GM12878 (cell line): ENCODE measurements at regions not wholly inside any gene's neighbourhood (a gene's known extent, or its start where the extent isn't known, plus 50 kb on each side); places are given as distances from the start of the nearest gene placed in this dataset.
A peak's percentile ranks its signal among the peaks of the same experiment; 100 is the strongest.

Experiments used
- ATAC-seq: fragments of 200-7000 bp; cut with Tn5 transposase; 3 replicates; pipeline ENCODE4 v1.9.1; 2020; ENCODE audit warnings: mild to moderate bottlenecking, moderate library complexity
- BruUV-seq: library from RNA; stranded (reverse); fragments of 400-500 nt; replicated peaks from 2 replicates; lab custom pipeline; 2021; lab: Mats Ljungman, UMichigan
- CTCF ChIA-PET: fragments of 300-600 bp; sonication (Branson Sonifier 250); formaldehyde crosslinking; extraction: SDS; loops from one replicate; lab custom pipeline; 2021; ENCODE audit warnings: inconsistent platforms; lab: Yijun Ruan, JAX
- POLR2A ChIA-PET: fragments of 350-600 bp; formaldehyde crosslinking; extraction: SDS; loops from one replicate; lab custom pipeline; 2021; ENCODE audit warnings: inconsistent platforms; lab: Charles Lee
- RAD21 ChIA-PET: fragments of 300-600 bp; sonication (Branson Sonifier 250); formaldehyde crosslinking; loops from one replicate; lab custom pipeline; 2023; ENCODE audit warnings: antibody characterized with exemption; ENCODE audit not compliant: unreplicated experiment; lab: Charles Lee
- SMC1A ChIA-PET: fragments of 300-600 bp; sonication (Branson Sonifier 250); formaldehyde crosslinking; loops from one replicate; lab custom pipeline; 2023; ENCODE audit not compliant: unreplicated experiment, uncharacterized antibody; lab: Charles Lee
- DNase-seq: peaks from one replicate; pipeline ENCODE4 v3.0.0-alpha.2; 2011; ENCODE audit warnings: low read depth, low spot score
- FAIRE-seq: peaks from 3 replicates; lab custom pipeline; 2011; peaks lifted over from hg19 to GRCh38; lab: Jason Lieb, UNC
- H2AFZ ChIP-seq: 2 replicates; pipeline ENCODE4 v1.6.0; 2011; ENCODE audit warnings: low read depth, low read length, control low read depth; ENCODE audit not compliant: control insufficient read depth
- H3K27ac ChIP-seq: 2 replicates; pipeline ENCODE4 v1.5.1; 2011; ENCODE audit warnings: control low read depth; ENCODE audit not compliant: control insufficient read depth, insufficient read depth
- H3K27me3 ChIP-seq, 2 experiments: replicated peaks in 1 of 2; 2 replicates each; pipeline versions ENCODE4 v1.6.0 to v1.6.1; 2011; ENCODE audit warnings: low read length in 1 of 2; ENCODE audit not compliant: control insufficient read depth in 2 of 2, insufficient read depth in 2 of 2
- H3K36me3 ChIP-seq, 2 experiments: 2 replicates each; pipeline ENCODE4 v1.5.1; 2011; ENCODE audit warnings: low read length in 1 of 2; ENCODE audit not compliant: control insufficient read depth in 2 of 2, insufficient read depth in 2 of 2
- H3K4me1 ChIP-seq: 2 replicates; pipeline ENCODE4 v1.6.1; 2011; ENCODE audit warnings: mild to moderate bottlenecking, low read length, moderate library complexity, mixed read lengths; ENCODE audit not compliant: control insufficient read depth, insufficient read depth
- H3K4me2 ChIP-seq: 2 replicates; pipeline ENCODE4 v1.6.0; 2011; ENCODE audit warnings: control low read depth; ENCODE audit not compliant: control insufficient read depth, insufficient read depth
- H3K4me3 ChIP-seq: fragments of 200-600 bp; sonication (generic); 2 replicates; pipeline ENCODE4 v1.5.1; 2016
- H3K79me2 ChIP-seq: 2 replicates; pipeline ENCODE4 v1.6.0; 2011; ENCODE audit warnings: low read length; ENCODE audit not compliant: control insufficient read depth, insufficient read depth
- H3K9ac ChIP-seq: 2 replicates; pipeline ENCODE4 v1.8.0; 2011; ENCODE audit warnings: low read length, control low read depth, mixed read lengths; ENCODE audit not compliant: control insufficient read depth, insufficient read depth
- H3K9me3 ChIP-seq: replicated peaks from 3 replicates; pipeline ENCODE4 v1.5.1; 2011; ENCODE audit warnings: mild to moderate bottlenecking, low read length; ENCODE audit not compliant: control insufficient read depth, insufficient read depth
- H4K20me1 ChIP-seq: 2 replicates; pipeline ENCODE4 v1.6.0; 2011; ENCODE audit not compliant: control insufficient read depth, insufficient read depth
- BACH1 ChIP-seq: fragments of 450-650 bp; IDR thresholded peaks from 2 replicates; pipeline ENCODE4 v1.6.1; 2017; ENCODE audit warnings: mild to moderate bottlenecking, borderline replicate concordance
- EED ChIP-seq: sonication (generic); IDR thresholded peaks from 2 replicates; pipeline ENCODE4 v1.6.1; 2016; ENCODE audit warnings: antibody characterized with exemption, low read depth
- FOXK2 ChIP-seq: fragments of 450-650 bp; IDR thresholded peaks from 2 replicates; pipeline ENCODE4 v1.6.1; 2017; ENCODE audit warnings: mild to moderate bottlenecking, moderate library complexity
- HDAC2 ChIP-seq: fragments of 200-600 bp; sonication (generic); IDR thresholded peaks from 2 replicates; pipeline ENCODE4 v1.6.1; 2017
- HDAC6 ChIP-seq: fragments of 200-600 bp; sonication (generic); IDR thresholded peaks from one replicate; pipeline ENCODE4 v1.8.0; 2017; ENCODE audit warnings: antibody characterized with exemption; ENCODE audit not compliant: unreplicated experiment
- IRF3 ChIP-seq: fragments of 450-650 bp; IDR thresholded peaks from 2 replicates; pipeline ENCODE4 v1.6.1; 2014; ENCODE audit warnings: mild to moderate bottlenecking
- KAT2A ChIP-seq: conservative IDR thresholded peaks from 2 replicates; pipeline ENCODE4 v1.6.1; 2011; ENCODE audit warnings: low read depth, low read length; ENCODE audit not compliant: control insufficient read depth
- KLF5 ChIP-seq: fragments of 450-650 bp; IDR thresholded peaks from 2 replicates; pipeline ENCODE4 v1.6.1; 2014; ENCODE audit warnings: mild to moderate bottlenecking; ENCODE audit not compliant: partially characterized antibody
- RFX5 ChIP-seq: IDR thresholded peaks from 2 replicates; pipeline ENCODE4 v1.6.1; 2011; ENCODE audit warnings: low read depth, low read length, improper control_type of control experiment
- SMAD5 ChIP-seq: IDR thresholded peaks from 2 replicates; pipeline ENCODE4 v1.6.1; 2016; ENCODE audit warnings: antibody characterized with exemption, low read depth
- SUPT20H ChIP-seq: IDR thresholded peaks from 2 replicates; pipeline ENCODE4 v1.6.1; 2011; ENCODE audit warnings: low read depth, mild to moderate bottlenecking, low read length, moderate library complexity, borderline replicate concordance; ENCODE audit not compliant: control insufficient read depth
- SUZ12 ChIP-seq: fragments of 200-600 bp; sonication (generic); IDR thresholded peaks from one replicate; pipeline ENCODE4 v1.6.1; 2018; ENCODE audit warnings: antibody characterized with exemption, mild to moderate bottlenecking; ENCODE audit not compliant: unreplicated experiment
- TAF1 ChIP-seq: IDR thresholded peaks from 2 replicates; pipeline ENCODE4 v1.6.1; 2011; ENCODE audit warnings: mild to moderate bottlenecking, low read depth, low read length, borderline replicate concordance
- WRNIP1 ChIP-seq: IDR thresholded peaks from 2 replicates; pipeline ENCODE4 v1.6.1; 2011; ENCODE audit warnings: low read depth, low read length, improper control_type of control experiment, borderline replicate concordance
- ZNF217 ChIP-seq: fragments of 450-650 bp; IDR thresholded peaks from 2 replicates; pipeline ENCODE4 v1.6.1; 2017; ENCODE audit warnings: antibody characterized with exemption, mild to moderate bottlenecking
- in situ Hi-C: fragments of 300-500 bp; cut with MboI; formaldehyde crosslinking; loops from 9 replicates; pipeline ENCODE4 v1.14.3; 2018; ENCODE audit warnings: mixed read lengths
- intact Hi-C: fragments of 100-400 bp; cut with micrococcal nuclease; formaldehyde crosslinking; loops from one replicate; pipeline ENCODE4 v1.14.2; 2022; ENCODE audit not compliant: unreplicated experiment
- TF ChIP-seq, protein P1 (sequence below): IDR thresholded peaks from 2 replicates; pipeline ENCODE4 v1.6.1; 2011; ENCODE audit warnings: low read depth, low read length, improper control_type of control experiment, borderline replicate concordance

DNA sequence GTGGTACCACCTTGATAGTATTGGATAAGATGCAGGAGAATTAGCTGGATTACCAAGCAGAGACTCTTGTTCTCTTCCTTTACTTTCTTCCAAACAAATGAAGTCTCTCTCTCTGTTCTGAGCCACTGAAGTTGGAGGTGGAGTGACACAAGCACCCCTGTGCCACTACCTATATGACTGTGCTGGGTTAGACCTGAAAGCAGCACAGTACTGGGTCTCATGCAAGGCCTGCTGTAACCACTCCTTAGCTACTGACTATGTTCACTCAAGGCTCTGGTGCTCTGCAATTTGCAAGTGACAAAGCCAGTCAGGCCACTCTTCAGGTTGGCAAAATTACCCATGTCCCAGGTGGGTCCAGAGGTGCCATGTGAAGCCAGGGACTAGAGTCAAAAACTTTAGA lies 389.6 kb upstream of the MAOA start:
- FAIRE-seq (no peak), DNase-seq (no peak), ATAC-seq (peak; percentile 41)
- RAD21 ChIA-PET, result no interaction called here
- Histone ChIP-seq H3K9ac (no peak overlapping the region), H3K4me1 (no peaks in the 10 kb centered on the region), H3K79me2 (no peaks in the 10 kb centered on the region), H3K4me3 (no peak overlapping the region), H4K20me1 (no peaks in the 10 kb centered on the region), H3K27me3 (no peaks in the 10 kb centered on the region), H2AFZ (no peak overlapping the region), H3K9me3 (no peaks in the 10 kb centered on the region), H3K27ac (no peak overlapping the region), H3K36me3 (no peaks in the 10 kb centered on the region), H3K4me2 (no peak overlapping the region)
- intact Hi-C loops, result no loop called here
- CTCF ChIA-PET, result no interaction called here
- no peak for TF ChIP-seq RFX5
- no peak for TF ChIP-seq SUZ12
- TF ChIP-seq BACH1, result no peak
- TF ChIP-seq HDAC6, result no peak
- no peak for TF ChIP-seq HDAC2
- TF ChIP-seq SUPT20H, result no peak
- no peak for TF ChIP-seq ZNF217
- TF ChIP-seq FOXK2, result no peak
- TF ChIP-seq KLF5, result no peak
- TF ChIP-seq TAF1, result no peak
- no peak for TF ChIP-seq EED
- no peak for TF ChIP-seq KAT2A
- TF ChIP-seq, protein P1, sequence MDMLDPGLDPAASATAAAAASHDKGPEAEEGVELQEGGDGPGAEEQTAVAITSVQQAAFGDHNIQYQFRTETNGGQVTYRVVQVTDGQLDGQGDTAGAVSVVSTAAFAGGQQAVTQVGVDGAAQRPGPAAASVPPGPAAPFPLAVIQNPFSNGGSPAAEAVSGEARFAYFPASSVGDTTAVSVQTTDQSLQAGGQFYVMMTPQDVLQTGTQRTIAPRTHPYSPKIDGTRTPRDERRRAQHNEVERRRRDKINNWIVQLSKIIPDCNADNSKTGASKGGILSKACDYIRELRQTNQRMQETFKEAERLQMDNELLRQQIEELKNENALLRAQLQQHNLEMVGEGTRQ, result no peak
- TF ChIP-seq SMAD5, result no peak
- TF ChIP-seq IRF3, result no peak
- TF ChIP-seq WRNIP1, result no peak
- BruUV-seq, result no TSS peak
- in situ Hi-C loops, result no loop called here
- POLR2A ChIA-PET, result no interaction called here
- SMC1A ChIA-PET, result no interaction called here
